GM23248 (cell line): ENCODE measurements at regions not wholly inside any gene's neighbourhood (a gene's known extent, or its start where the extent isn't known, plus 50 kb on each side); places are given as distances from the start of the nearest gene placed in this dataset.

Experiments
- DNase-seq: peaks from one replicate; pipeline ENCODE4 v3.0.0-alpha.2; 2015
- H2AFZ ChIP-seq: fragments of 200-600 bp; sonication (generic); 2 replicates; pipeline ENCODE4 v1.6.1; 2016; ENCODE audit warnings: antibody characterized with exemption
- H3F3A ChIP-seq: fragments of 200-600 bp; sonication (generic); 2 replicates; pipeline ENCODE4 v1.6.1; 2016; ENCODE audit warnings: mild to moderate bottlenecking, antibody characterized with exemption, mixed run types; ENCODE audit not compliant: insufficient read depth
- H3K27ac ChIP-seq: fragments of 200-600 bp; sonication (generic); 2 replicates; pipeline ENCODE4 v1.5.1; 2016; ENCODE audit warnings: mild to moderate bottlenecking
- H3K27me3 ChIP-seq: fragments of 200-600 bp; sonication (generic); replicated peaks from 2 replicates; pipeline ENCODE4 v1.6.1; 2016; ENCODE audit warnings: mild to moderate bottlenecking; ENCODE audit not compliant: insufficient read depth
- H3K36me3 ChIP-seq: fragments of 200-600 bp; sonication (generic); 2 replicates; pipeline ENCODE4 v1.6.1; 2016; ENCODE audit warnings: low read depth, mild to moderate bottlenecking
- H3K4me1 ChIP-seq: fragments of 200-600 bp; sonication (generic); 2 replicates; pipeline ENCODE4 v1.6.1; 2016; ENCODE audit warnings: mild to moderate bottlenecking; ENCODE audit not compliant: insufficient read depth
- H3K4me2 ChIP-seq: fragments of 200-600 bp; sonication (generic); one replicate; pipeline ENCODE4 v1.6.1; 2016; ENCODE audit warnings: mild to moderate bottlenecking; ENCODE audit not compliant: unreplicated experiment
- H3K4me3 ChIP-seq: fragments of 200-600 bp; sonication (generic); 2 replicates; pipeline ENCODE4 v1.5.1; 2016; ENCODE audit warnings: mild to moderate bottlenecking
- H3K79me2 ChIP-seq: fragments of 200-600 bp; sonication (generic); 2 replicates; pipeline ENCODE4 v1.6.1; 2016; ENCODE audit warnings: mild to moderate bottlenecking; ENCODE audit not compliant: insufficient read depth
- H3K9ac ChIP-seq: fragments of 200-600 bp; sonication (generic); 2 replicates; pipeline ENCODE4 v1.6.1; 2016; ENCODE audit warnings: mild to moderate bottlenecking
- H3K9me2 ChIP-seq: fragments of 200-600 bp; sonication (generic); 2 replicates; pipeline ENCODE4 v1.6.1; 2016; ENCODE audit warnings: mixed run types, mild to moderate bottlenecking, moderate library complexity; ENCODE audit not compliant: insufficient read depth
- H3K9me3 ChIP-seq: fragments of 200-600 bp; sonication (generic); one replicate; pipeline ENCODE4 v1.6.1; 2017; ENCODE audit warnings: low read depth
- H4K20me1 ChIP-seq: fragments of 200-600 bp; sonication (generic); 2 replicates; pipeline ENCODE4 v1.6.0; 2016; ENCODE audit not compliant: insufficient read depth
- EZH2 ChIP-seq: fragments of 200-600 bp; sonication (generic); IDR thresholded peaks from 2 replicates; pipeline ENCODE4 v1.6.1; 2018; ENCODE audit warnings: antibody characterized with exemption, mild to moderate bottlenecking; ENCODE audit not compliant: insufficient read depth, poor library complexity, severe bottlenecking
- EZH2phosphoT487 ChIP-seq: fragments of 200-600 bp; sonication (generic); IDR thresholded peaks from 2 replicates; pipeline ENCODE4 v1.6.1; 2018; ENCODE audit warnings: antibody characterized with exemption, moderate library complexity, mild to moderate bottlenecking, low read depth; ENCODE audit not compliant: insufficient read depth
- WGBS, 2 experiments: methylation state at CpG; one replicate each; pipeline ENCODE4 v1.1.6; 2015 to 2017; ENCODE audit warnings: low lambda C conversion rate in 2 of 2, low coverage in 1 of 2; ENCODE audit errors: missing lambda C conversion rate in 2 of 2; 5-methylcytosine and 5-hydroxymethylcytosine counted together
- in situ Hi-C: fragments of 300-500 bp; cut with MboI; formaldehyde crosslinking; loops from 2 replicates; pipeline ENCODE4 v1.15.0; 2020

GRCh38 chr2:163367825-163368582, 367.8 kb downstream of the FIGN start:
- H3K27me3 ChIP-seq, result no peaks in the 10 kb centered on the region
- TF ChIP-seq EZH2phosphoT487, result no peak
- TF ChIP-seq EZH2, result no peak
- no peaks in the 10 kb centered on the region for H3K9me2 ChIP-seq
- no peaks in the 10 kb centered on the region for H3K36me3 ChIP-seq
- H4K20me1 ChIP-seq, result no peaks in the 10 kb centered on the region
- no peaks in the 10 kb centered on the region for H3F3A ChIP-seq
- no peaks in the 10 kb centered on the region for H3K4me1 ChIP-seq
- H3K9me3 ChIP-seq, result no peaks in the 10 kb centered on the region
- no peak overlapping the region for H3K27ac ChIP-seq
- no peak overlapping the region for H3K9ac ChIP-seq
- DNase-seq, result no peak
- no peaks in the 10 kb centered on the region for H3K79me2 ChIP-seq
- no peak overlapping the region for H3K4me2 ChIP-seq
- no peak overlapping the region for H3K4me3 ChIP-seq
- in situ Hi-C loops, result no loop called here
- 67 to 70% methylated on average over 4 of the region's 4 CpGs for WGBS, 2 experiments
- no peak overlapping the region for H2AFZ ChIP-seq

GRCh38 chr2:163364736-163365135, 371.1 kb downstream of the FIGN start:
- no peaks in the 10 kb centered on the region for H3F3A ChIP-seq
- no peaks in the 10 kb centered on the region for H3K4me1 ChIP-seq
- in situ Hi-C loops, result no loop called here

GRCh38 chr2:163353551-163353950, 382.3 kb downstream of the FIGN start:
- no peaks in the 10 kb centered on the region for H3K9me2 ChIP-seq
- H3K4me3 ChIP-seq, result no peak overlapping the region
- no peaks in the 10 kb centered on the region for H3K36me3 ChIP-seq
- H4K20me1 ChIP-seq, result no peaks in the 10 kb centered on the region
- H3F3A ChIP-seq, result no peaks in the 10 kb centered on the region
- DNase-seq, result no peak
- H3K27me3 ChIP-seq, result no peaks in the 10 kb centered on the region
- H3K4me1 ChIP-seq, result no peaks in the 10 kb centered on the region
- H3K9me3 ChIP-seq, result no peaks in the 10 kb centered on the region
- in situ Hi-C loops, result no loop called here
- TF ChIP-seq EZH2phosphoT487 (no peak), EZH2 (no peak)
- H3K9ac ChIP-seq, result no peak overlapping the region
- no peak overlapping the region for H3K27ac ChIP-seq
- H2AFZ ChIP-seq, result no peak overlapping the region
- H3K79me2 ChIP-seq, result no peaks in the 10 kb centered on the region
- H3K4me2 ChIP-seq, result no peak overlapping the region
- 83 to 91% methylated on average over 1 of the region's 1 CpG for WGBS, 2 experiments

More at GRCh38 chr2:163364736-163365135, 371.1 kb downstream of the FIGN start:
- Histone ChIP-seq H3K27me3 (no peaks in the 10 kb centered on the region), H3K79me2 (no peaks in the 10 kb centered on the region), H3K9me3 (no peaks in the 10 kb centered on the region), H3K4me2 (no peak overlapping the region), H3K9me2 (no peaks in the 10 kb centered on the region), H3K9ac (no peak overlapping the region), H2AFZ (no peak overlapping the region), H4K20me1 (no peaks in the 10 kb centered on the region), H3K36me3 (no peaks in the 10 kb centered on the region), H3K27ac (no peak overlapping the region), H3K4me3 (no peak overlapping the region)
- no peak for DNase-seq
- TF ChIP-seq EZH2 (no peak), EZH2phosphoT487 (no peak)

GRCh38 chr2:163351966-163352365, 383.8 kb downstream of the FIGN start:
- Histone ChIP-seq H2AFZ (no peak overlapping the region), H3K4me2 (no peak overlapping the region), H4K20me1 (no peaks in the 10 kb centered on the region), H3K36me3 (no peaks in the 10 kb centered on the region), H3K4me3 (no peak overlapping the region), H3K27me3 (no peaks in the 10 kb centered on the region), H3K9me3 (no peaks in the 10 kb centered on the region), H3K79me2 (no peaks in the 10 kb centered on the region), H3K9me2 (no peaks in the 10 kb centered on the region), H3F3A (no peaks in the 10 kb centered on the region), H3K9ac (no peak overlapping the region), H3K4me1 (no peaks in the 10 kb centered on the region), H3K27ac (no peak overlapping the region)
- DNase-seq, result no peak
- in situ Hi-C loops, result no loop called here
- WGBS, 2 experiments, result 97 to 99% methylated on average over 2 of the region's 2 CpGs
- no peak for TF ChIP-seq EZH2
- no peak for TF ChIP-seq EZH2phosphoT487
